ENCODE measurements at regions not wholly inside any gene's neighbourhood (a gene's known extent, or its start where the extent isn't known, plus 50 kb on each side); places are given as distances from the start of the nearest gene placed in this dataset.

DNA sequence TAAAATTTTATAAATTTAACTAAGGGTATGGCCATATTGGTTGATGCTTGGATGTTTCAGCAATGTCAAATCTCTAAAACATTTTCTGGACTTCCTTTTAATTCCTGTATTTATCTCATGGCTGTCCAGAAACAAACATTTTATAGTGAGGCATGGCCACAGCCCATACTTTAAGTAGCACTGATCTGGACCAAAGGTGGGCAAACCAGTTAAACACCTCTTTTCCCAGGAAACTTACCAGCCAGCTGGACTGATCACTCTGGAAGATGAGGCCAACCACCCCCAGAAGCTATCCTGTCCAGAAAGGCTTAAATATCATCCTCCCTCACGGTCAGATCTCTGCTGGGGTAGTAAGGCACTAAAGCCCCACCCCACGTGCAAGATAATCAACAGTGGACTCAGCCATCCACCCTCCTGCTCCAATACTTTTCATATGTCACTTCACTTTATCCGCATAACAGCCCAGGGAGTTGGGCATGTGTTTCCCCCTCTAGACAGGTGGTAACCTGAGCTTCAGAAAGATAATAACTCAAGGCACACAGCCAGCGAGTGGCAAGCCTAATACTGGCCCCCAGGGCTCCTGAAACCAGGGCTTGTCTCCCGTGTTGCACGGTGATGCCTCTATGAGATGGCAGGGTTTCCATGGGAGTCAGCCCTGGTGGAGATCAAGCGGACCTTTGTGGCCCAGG is 120.5 kb upstream of the NGF start:
- TF ChIP-seq, protein P1, sequence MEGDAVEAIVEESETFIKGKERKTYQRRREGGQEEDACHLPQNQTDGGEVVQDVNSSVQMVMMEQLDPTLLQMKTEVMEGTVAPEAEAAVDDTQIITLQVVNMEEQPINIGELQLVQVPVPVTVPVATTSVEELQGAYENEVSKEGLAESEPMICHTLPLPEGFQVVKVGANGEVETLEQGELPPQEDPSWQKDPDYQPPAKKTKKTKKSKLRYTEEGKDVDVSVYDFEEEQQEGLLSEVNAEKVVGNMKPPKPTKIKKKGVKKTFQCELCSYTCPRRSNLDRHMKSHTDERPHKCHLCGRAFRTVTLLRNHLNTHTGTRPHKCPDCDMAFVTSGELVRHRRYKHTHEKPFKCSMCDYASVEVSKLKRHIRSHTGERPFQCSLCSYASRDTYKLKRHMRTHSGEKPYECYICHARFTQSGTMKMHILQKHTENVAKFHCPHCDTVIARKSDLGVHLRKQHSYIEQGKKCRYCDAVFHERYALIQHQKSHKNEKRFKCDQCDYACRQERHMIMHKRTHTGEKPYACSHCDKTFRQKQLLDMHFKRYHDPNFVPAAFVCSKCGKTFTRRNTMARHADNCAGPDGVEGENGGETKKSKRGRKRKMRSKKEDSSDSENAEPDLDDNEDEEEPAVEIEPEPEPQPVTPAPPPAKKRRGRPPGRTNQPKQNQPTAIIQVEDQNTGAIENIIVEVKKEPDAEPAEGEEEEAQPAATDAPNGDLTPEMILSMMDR (IDR thresholded peaks at IDR 0.05) = no peak
- Histone ChIP-seq H3K36me3 (no peaks in the 10 kb centered on the region), H3K4me1 (peaks cover 0 to 14% of the 10 kb centered on the region in 2 donors), H3K27me3 (no peaks in the 10 kb centered on the region), H3K4me3 (no peak overlapping the region), H3K27ac (no peak overlapping the region), H3K9me3 (no peaks in the 10 kb centered on the region)
- DNase-seq (ENCODE audit: low spot score) = no peak

DNA sequence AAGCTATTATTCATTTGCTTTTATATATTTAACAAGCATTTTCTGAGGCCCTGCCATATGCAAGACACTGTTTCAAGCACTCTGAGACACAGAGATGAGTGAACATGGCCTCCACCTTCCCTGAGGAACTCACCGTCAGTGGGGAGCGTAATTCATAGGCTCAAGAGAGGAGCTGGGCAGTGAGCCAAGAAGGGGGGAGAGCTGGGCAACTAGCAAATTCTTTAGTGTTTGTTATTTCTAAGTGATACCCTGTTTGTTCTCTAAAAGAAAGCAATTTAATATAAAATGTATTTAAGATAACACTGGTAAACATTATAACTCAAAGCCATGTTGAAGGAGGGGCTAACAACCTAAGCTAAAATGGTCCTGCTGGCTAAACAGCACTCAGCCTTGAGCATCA is 119.2 kb upstream of the NGF start:
- no peaks in the 10 kb centered on the region for H3K36me3 ChIP-seq
- no peak overlapping the region for H3K4me3 ChIP-seq
- DNase-seq (ENCODE audit: low spot score) = no peak
- TF ChIP-seq, protein P1 (IDR thresholded peaks at IDR 0.05) = no peak
- H3K4me1 ChIP-seq = peaks cover 0 to 14% of the 10 kb centered on the region in 2 donors
- no peaks in the 10 kb centered on the region for H3K9me3 ChIP-seq
- H3K27ac ChIP-seq = no peak overlapping the region
- no peaks in the 10 kb centered on the region for H3K27me3 ChIP-seq

DNA sequence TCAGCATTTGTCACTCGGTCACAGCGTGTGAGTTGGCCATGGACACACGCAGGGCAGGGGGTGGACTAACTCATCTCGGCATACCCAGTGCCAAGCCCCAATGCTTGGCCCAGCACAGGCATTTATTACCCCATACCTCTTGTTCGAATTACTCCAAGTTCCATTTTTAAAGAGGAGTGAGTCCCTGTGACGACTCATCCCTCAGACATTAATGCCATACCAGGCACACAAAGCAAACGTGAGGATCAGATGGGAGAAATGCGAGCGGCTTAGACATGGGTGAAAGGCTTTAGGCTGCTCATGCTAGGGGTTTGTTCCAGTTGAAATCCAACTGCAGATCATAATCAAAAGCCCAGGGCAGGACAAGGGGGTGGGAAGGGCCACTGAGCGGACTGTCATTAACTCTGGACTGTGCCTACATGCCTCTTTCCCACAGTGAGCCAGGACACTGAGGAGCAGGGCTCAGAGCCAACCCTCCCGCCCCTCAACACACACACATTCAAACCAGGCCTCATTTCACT is 118.5 kb upstream of the NGF start:
- H3K27ac ChIP-seq = peak overlapping the region in 1 of 2 donors; percentile 46
- no peaks in the 10 kb centered on the region for H3K36me3 ChIP-seq
- H3K9me3 ChIP-seq = no peaks in the 10 kb centered on the region
- peaks cover 0 to 14% of the 10 kb centered on the region in 2 donors for H3K4me1 ChIP-seq
- TF ChIP-seq, protein P1 (IDR thresholded peaks at IDR 0.05) = no peak
- H3K27me3 ChIP-seq = no peaks in the 10 kb centered on the region
- peak; percentile 51 for DNase-seq (ENCODE audit: low spot score)
- H3K4me3 ChIP-seq = no peak overlapping the region

DNA sequence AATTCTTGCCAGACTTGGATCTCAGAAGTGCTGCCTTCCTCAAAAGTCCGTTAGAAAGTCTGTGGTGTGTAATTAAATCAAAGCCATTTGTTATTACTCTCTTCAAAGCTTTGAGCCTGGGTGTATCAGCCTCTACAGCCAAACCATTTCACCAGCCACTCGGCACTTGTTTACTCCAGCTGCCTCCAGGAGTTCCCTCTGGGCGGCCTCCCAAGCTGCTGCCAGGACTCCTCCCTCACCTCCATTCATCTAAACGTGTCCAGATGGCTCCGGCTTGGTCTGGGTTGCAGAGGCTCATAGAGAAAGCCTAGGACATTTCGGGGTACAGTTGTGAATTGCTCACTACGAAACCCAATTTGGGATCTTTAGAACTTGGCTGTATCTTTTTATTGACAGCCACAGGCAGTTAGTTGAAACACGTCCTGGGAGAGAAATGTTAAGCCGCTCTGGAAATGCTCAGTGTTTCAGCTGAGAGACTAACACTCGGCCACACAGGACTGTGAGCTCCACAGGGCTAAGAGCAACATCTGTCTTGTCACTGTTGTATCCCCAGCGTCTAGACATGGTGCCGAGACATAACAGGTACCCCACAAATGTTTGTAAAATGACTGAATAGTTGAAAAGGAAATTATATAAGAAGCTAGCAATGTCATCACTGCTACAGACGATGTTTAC is 116.9 kb upstream of the NGF start:
- Histone ChIP-seq H3K4me3 (no peak overlapping the region), H3K4me1 (peaks cover 0 to 17% of the 10 kb centered on the region in 2 donors), H3K9me3 (no peaks in the 10 kb centered on the region), H3K27ac (no peak overlapping the region), H3K36me3 (no peaks in the 10 kb centered on the region), H3K27me3 (no peaks in the 10 kb centered on the region)
- no peak for DNase-seq (ENCODE audit: low spot score)
- TF ChIP-seq, protein P1 (IDR thresholded peaks at IDR 0.05) = no peak

DNA sequence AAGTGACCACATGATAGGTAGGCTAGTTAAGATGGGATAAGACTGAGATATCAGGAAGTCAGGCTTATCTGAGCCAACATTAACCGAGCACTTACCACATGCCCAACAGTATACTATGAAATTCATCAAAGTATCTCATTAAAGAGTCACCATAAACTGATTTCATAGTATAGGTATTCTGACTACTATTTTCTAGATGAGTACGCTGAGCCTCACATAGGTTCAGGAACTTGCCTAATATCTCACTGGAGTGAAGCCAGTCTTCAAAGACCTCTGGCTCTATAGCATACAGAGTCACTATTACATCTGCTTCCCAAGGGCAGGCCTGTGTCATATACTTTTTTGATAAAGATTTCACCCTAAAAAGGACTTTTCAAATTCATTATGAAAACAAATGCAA is 115.6 kb upstream of the NGF start:
- no peak overlapping the region for H3K27ac ChIP-seq
- no peaks in the 10 kb centered on the region for H3K36me3 ChIP-seq
- no peak overlapping the region for H3K4me3 ChIP-seq
- H3K4me1 ChIP-seq = peaks cover 0 to 17% of the 10 kb centered on the region in 2 donors
- DNase-seq (ENCODE audit: low spot score) = no peak
- H3K9me3 ChIP-seq = no peaks in the 10 kb centered on the region
- no peaks in the 10 kb centered on the region for H3K27me3 ChIP-seq
- TF ChIP-seq, protein P1 (IDR thresholded peaks at IDR 0.05) = no peak
